Mucosa of descending colon (tissue), 3 donors: ENCODE measurements at regions not wholly inside any gene's neighbourhood (a gene's known extent, or its start where the extent isn't known, plus 50 kb on each side); places are given as distances from the start of the nearest gene placed in this dataset.

Source experiments
- ATAC-seq: fragments of 200-7000 bp; cut with Tn5 transposase; one replicate; pipeline ENCODE4 v1.9.1; 2020; ENCODE audit warnings: mild to moderate bottlenecking, moderate library complexity
- DNase-seq, 3 donors: peaks; one replicate each; pipeline ENCODE4 v3.0.0-alpha.2; 2020
- H3K36me3 ChIP-seq: fragments of 200-600 bp; one replicate; pipeline ENCODE4 v1.8.0; 2021; ENCODE audit warnings: low read depth, mild to moderate bottlenecking
- H3K4me1 ChIP-seq: fragments of 200-600 bp; one replicate; pipeline ENCODE4 v1.8.0; 2021; ENCODE audit warnings: low read depth, mild to moderate bottlenecking
- H3K4me3 ChIP-seq: fragments of 200-600 bp; one replicate; pipeline ENCODE4 v1.8.0; 2021; ENCODE audit warnings: mild to moderate bottlenecking
- H3K9me3 ChIP-seq: fragments of 200-600 bp; one replicate; pipeline ENCODE4 v1.8.0; 2021; ENCODE audit warnings: mild to moderate bottlenecking
- CTCF ChIP-seq: fragments of 200-600 bp; IDR thresholded peaks from one replicate; pipeline ENCODE4 v1.8.0; 2022; ENCODE audit warnings: antibody characterized with exemption, mild to moderate bottlenecking
- intact Hi-C, 2 donors: fragments of 100-400 bp; cut with DNase I in 1 of 2; cut with micrococcal nuclease in 1 of 2; formaldehyde crosslinking; loops; one replicate each; pipeline versions ENCODE4 v1.11.0 to v1.11.1; 2022; cut with DNase I, micrococcal nuclease
- donor health status: DM: no; HTN: no; CAD: no; lungs with moderate emphysema.
- donor health status: DM: no; HTN: no; CAD: no.
- donor health status: DM: no; HTN: yes; CAD: no.

GRCh38 chr20:40920291-40920690 is 108.3 kb upstream of the TOP1 start:
- DNase-seq (no peak), ATAC-seq (no peak)
- H3K36me3 ChIP-seq = no peaks in the 10 kb centered on the region
- intact Hi-C loops = no loop called here
- H3K9me3 ChIP-seq = no peaks in the 10 kb centered on the region
- no peaks in the 10 kb centered on the region for H3K4me1 ChIP-seq
- no peak overlapping the region for H3K4me3 ChIP-seq
- TF ChIP-seq CTCF = no peak

GRCh38 chr20:40922865-40923264 is 105.8 kb upstream of the TOP1 start:
- H3K4me1 ChIP-seq = no peaks in the 10 kb centered on the region
- DNase-seq (no peak), ATAC-seq (no peak)
- H3K4me3 ChIP-seq = no peak overlapping the region
- no peak for TF ChIP-seq CTCF
- no peaks in the 10 kb centered on the region for H3K36me3 ChIP-seq
- intact Hi-C loops = no loop called here
- H3K9me3 ChIP-seq = no peaks in the 10 kb centered on the region

GRCh38 chr20:40925829-40926510 is 102.7 kb upstream of the TOP1 start:
- no peak for DNase-seq
- Histone ChIP-seq H3K4me3 (no peak overlapping the region), H3K9me3 (no peaks in the 10 kb centered on the region), H3K4me1 (no peaks in the 10 kb centered on the region), H3K36me3 (no peaks in the 10 kb centered on the region)
- TF ChIP-seq CTCF = no peak
- intact Hi-C loops = no loop called here
- ATAC-seq = no peak

GRCh38 chr20:40926928-40927327 is 101.7 kb upstream of the TOP1 start:
- intact Hi-C loops = no loop called here
- Histone ChIP-seq H3K4me1 (no peaks in the 10 kb centered on the region), H3K36me3 (no peaks in the 10 kb centered on the region), H3K4me3 (no peak overlapping the region), H3K9me3 (no peaks in the 10 kb centered on the region)
- no peak for ATAC-seq
- no peak for DNase-seq
- no peak for TF ChIP-seq CTCF

GRCh38 chr20:40930561-40930960 is 98.1 kb upstream of the TOP1 start:
- DNase-seq (no peak), ATAC-seq (no peak)
- no peak for TF ChIP-seq CTCF
- no peaks in the 10 kb centered on the region for H3K36me3 ChIP-seq
- no peaks in the 10 kb centered on the region for H3K4me1 ChIP-seq
- intact Hi-C loops = no loop called here
- H3K9me3 ChIP-seq = no peaks in the 10 kb centered on the region
- no peak overlapping the region for H3K4me3 ChIP-seq
